Fibroblast of skin of scalp (primary cell): ENCODE measurements at regions not wholly inside any gene's neighbourhood (a gene's known extent, or its start where the extent isn't known, plus 50 kb on each side); places are given as distances from the start of the nearest gene placed in this dataset.
"Not testable (repeated sequence)": the region's sequence is repeated elsewhere in the genome, so short reads cannot be mapped to it uniquely, and the experiment has no call there.

Source experiments
- DNase-seq: peaks from one replicate; pipeline ENCODE4 v3.0.0-alpha.2; 2013

DNA sequence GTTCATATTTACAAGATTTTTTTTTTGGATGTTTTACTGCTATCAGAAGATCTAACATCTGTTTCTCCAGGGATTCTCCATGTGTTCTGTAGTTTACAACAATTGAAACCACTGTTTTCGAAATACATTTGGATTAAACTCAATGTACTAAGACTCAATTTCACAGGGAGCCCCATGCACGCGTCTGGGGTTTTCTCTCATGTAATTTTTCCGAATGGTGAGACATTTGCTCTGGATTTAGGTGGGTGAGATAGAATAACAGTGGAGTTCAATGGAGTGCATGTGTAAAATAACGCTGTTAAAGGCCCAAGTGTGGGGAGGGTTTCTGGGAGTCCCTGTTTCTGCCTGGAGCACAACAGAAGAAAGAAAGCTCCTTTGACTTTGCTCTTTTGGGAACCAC is 330.3 kb downstream of the TSHZ3 start:
- no peak for DNase-seq

DNA sequence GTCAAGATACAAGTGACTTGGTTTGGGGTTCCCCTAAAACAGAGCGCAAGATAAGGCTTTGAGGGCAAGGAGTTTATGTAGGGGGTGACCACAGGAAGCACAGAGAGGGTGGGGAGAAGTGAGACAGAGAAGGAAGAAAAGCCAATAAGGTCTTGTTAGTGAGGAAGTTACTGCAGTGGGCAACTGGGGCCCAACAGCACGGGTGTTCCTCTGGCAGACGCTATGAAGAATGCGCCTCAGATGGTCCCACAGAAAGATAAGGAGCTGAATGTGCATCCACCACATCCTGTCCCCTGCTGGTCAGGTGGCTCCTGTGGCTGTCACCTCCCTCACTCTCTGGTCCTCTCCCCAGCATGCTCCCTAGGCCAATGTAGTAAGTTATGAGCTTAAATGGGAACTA is 333.5 kb downstream of the TSHZ3 start:
- no peak for DNase-seq

DNA sequence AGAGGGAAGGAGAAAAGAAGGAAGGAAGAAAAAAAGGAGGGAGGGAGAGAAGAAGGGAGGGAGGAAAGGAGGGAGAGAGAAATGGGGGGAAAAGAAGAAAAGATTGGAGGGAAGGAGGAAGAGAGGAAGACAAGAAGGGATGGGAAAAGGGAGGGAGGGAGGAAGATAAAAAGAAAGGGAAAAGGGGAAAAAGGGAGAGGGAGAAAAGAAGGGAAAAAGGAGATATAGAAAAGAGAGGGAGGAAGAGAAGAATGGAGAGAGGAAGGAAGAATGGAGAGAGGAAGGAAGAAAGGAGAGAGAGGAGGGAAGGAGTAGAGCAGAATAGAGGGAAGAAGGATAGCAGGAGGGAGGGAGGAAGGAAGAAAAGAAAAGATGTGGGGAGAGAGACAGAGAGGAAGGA is 334.6 kb downstream of the TSHZ3 start:
- no peak for DNase-seq

DNA sequence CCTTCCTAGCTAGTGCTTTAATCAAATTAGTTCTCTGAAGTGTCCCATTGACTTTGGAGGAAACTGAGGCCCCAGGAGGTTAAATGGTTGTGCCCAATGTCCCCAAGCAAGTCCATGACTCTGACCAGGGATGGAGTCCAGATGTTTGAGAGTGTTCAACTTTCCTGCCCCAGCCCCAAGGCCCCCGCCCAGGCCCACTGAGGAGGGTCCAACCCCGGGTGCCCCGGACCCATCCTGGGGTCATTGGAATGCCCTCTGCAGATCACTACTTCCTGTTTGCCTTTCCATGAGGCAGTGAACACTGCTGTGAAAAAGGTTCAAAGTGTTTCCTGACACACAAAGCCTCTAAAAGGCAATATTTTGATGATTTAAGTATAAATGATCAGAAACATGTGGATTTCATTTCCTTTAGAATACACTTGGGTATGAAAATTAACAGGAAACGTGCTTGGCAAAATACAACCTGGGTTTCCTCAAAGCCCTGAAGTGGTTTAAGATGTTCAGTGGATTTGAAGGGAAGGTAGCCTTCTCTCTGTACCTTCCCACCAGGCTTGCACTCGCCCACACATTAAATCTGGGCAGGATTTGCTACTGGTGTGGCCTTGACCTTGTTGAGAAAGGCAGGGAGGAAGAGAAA is 335.7 kb downstream of the TSHZ3 start:
- DNase-seq, result no peak

DNA sequence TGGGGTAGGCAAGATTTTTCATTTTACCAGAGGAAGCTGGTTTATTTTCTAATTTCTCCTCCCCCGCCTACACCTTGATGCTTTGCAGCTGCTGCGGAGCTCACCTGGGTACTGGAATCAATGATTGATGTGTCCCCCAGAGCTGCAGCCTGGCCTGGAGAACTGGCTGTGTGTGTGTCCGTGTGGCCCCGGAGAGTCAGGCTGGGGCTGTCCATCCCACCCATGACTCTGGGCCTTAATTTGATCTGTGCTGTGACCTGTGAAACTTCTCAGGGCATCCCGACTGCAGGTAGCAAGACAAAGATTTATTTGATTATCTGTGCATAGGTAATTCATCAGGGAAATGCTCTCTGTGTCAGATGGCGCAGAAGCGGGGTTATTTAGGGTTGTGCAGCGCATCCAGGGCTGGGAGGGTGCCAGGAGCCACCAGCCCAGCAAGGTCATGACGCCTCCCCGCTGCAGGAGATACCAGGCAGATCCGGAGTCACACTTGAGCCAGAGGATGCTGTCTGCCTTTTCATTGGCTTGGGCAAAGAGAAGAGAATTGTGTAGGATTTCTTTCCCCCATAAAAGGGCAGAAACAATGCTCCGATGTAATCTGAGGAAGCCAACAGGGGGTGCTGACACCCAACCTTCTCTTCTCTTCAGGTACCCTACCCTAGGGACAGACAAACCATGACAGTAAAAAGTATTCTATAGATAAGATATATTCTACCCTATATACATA is 346.6 kb downstream of the TSHZ3 start:
- no peak for DNase-seq

DNA sequence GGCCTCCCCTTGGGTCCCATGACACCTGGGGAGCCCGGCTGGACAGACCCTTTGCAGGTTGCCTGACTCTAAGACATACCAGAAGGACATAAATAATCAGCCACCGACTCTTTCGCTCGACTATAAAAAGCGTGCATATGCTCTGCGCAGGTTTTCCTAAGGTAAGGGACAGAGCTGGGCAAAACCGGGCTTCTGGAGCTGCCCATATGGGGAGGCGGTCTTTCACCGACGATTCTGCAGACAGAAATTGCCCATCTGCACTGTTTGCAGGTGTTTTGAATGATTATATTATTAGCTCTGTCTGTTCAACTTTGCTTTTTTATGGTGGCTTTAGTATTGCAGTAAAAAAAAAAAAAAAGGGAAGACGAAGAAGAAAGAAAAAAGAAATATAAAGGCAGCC is 347.2 kb downstream of the TSHZ3 start:
- DNase-seq, result no peak

DNA sequence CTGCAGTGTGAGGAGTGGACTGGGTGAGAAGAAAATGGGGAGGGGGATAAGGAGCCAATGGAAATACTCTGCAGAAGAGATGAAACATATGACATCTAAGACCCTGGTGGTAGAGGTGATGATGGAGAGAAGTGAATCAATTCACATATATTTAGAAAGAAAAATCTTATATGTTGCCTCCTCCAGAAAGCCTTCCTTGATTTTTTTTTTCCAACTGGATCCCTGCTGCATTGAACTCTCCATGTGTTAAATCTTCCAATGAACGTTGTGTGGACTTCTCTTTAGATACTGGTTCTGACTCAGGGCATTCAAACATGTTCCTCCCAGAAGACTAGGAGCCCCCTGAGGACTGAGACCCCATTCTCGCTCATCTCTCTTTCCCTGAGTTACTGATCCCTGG is 348.3 kb downstream of the TSHZ3 start:
- no peak for DNase-seq

DNA sequence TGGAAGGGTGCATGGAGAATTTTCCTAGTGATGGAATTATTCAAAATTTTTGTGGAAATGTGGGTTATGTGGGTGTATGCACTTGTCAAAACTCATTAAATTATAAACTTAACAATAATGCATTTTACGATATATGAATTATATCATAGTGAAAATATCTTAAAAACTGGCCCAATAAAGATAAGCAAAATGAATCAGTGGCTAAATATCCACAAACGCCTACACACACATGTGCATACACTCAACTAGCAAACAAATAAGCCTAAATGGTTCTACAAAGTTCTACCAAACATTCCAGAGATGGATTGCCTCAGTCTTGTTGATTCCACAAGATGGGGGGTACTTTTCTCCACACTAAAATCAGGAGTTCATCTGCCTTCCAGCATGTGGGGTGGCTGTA is 349.5 kb downstream of the TSHZ3 start:
- no peak for DNase-seq

DNA sequence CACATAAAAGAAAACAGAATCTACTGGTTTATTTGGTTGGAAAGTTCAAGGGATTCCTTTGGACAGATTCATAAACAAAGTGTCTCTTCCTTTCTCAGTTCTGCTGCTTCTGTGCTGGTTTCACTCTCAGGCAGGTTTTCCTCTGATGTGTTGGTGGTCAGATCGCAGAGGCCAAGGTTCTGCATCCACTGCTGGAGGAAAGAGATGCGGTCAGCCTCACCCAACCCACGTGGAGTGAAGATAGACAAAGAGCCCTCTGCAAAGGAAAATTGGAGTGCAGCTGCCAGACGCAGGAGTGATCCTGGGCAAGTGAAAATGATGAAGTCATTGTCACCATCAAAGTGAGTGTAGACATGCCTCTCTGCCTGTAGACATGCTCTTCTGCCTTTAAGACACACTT is 352.0 kb downstream of the TSHZ3 start:
- DNase-seq, result no peak

DNA sequence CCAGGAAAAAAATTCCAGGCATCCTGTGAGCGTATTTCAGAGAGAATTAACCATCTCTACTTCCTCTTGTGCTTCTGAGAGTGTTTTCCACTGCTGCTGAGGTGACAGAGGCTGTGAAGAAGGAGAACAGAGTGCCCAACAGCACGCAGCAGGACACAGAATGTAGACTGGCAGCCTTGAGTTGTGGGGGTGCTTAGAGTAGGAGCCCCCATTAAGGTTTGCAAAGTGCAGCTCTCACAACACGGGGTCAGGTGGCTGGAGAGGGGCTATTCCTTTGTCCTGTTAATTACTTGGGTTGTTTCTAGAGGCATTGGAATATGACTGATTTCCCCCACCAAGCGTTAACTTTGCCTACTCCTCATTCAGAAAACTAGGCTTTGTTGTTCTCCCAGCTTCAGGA is 370.6 kb downstream of the TSHZ3 start:
- no peak for DNase-seq

DNA sequence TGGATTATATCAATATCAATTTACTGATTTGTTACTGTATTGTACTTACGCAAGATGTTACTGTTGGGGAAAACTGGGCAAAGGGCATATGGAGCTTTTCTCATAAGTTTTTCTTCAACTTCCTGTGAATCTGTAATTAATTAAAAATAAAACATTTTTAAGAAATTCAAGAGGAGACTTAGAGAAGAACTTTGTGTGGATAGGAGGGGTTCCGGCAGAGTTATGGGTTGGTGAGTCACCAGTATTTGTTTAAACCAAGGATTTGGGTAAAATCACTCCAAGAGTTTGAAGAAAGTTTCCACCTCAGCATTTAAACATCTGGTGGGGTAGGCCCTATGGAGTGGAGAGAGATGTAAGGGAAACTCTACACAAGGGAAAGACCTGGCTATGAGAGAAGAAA is 379.6 kb downstream of the TSHZ3 start:
- DNase-seq, result peak; percentile 42

DNA sequence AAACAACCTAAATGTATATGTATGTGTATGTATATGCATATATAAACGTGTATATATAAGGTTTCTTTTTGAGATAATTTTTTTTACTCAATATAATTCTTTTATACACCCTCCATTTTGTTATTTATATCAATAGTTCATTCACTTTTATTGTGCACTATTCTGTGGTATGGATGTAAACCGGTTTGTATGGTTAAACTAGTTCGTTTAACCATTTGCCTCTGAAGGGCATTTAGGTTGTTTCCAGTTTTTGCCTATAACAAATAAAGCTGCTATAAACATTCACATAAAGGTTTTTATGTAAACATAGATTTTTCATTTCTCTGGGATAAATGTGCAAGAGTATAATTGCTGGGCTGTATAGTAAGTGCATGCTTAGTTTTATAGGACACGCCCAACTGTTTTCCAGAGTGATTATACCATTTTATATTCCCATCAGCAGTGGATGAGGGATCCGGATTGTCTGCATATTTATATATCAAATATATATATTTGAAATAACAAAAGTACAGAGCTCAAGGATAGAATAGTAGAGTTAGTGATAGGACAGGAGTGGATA is 380.3 kb downstream of the TSHZ3 start:
- no peak for DNase-seq

DNA sequence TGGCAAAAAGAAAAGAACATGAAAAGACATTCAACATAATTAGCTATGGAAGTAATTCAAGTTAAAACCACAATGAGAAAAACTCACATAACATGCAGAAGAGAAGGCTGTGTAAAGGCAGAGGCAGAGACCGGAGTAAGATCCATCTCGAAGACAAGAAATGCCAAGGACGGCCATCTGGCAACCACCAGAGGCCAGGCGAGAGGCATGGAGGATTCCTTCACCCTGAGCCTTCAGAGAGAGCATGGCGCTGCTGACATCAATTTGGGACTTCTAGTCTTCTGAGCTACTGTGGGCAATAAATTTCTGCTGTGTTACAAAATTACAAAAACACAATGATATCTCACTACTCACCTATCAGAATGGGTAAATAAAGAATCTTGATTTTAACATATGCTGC is 381.0 kb downstream of the TSHZ3 start:
- peak; percentile 5 for DNase-seq

DNA sequence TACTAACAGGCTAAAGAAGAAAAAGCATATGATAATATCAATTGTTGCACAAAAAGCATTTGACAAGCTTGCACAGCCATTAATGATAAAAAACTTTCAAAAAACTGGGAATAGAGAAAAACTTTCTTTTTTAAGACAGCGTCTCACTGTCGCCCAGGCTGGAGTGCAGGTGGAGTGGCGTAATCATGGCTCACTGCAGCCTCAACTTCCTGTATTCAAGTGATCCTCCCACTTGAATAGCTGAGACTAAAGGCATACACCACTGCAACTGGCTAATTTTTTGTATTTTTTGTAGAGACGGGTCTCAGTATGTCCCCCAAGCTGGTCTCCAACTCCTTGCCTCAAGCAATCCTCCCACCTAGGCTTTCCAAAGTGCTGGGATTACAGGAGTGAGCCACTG is 382.8 kb downstream of the TSHZ3 start:
- no peak for DNase-seq

DNA sequence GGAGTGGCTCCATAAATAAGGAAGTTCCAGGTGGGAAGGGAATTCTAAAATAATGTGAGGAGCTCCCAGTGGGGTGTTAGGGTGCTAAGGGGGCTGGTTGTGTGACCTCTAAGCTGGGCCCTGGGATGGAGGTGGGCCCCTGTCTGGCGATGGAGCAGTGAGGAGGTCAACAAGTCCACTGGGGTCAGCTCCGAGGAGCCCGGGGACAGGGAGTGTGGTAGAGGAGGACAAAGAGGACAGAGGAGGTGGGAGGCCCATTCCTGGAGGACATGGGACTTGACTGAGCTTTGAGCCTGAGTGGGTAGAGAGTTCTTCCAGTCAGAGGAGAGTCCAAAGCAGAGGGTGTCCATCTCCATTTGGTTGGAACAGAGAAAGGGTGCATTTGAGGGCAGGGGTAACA is 390.2 kb downstream of the TSHZ3 start:
- no peak for DNase-seq

DNA sequence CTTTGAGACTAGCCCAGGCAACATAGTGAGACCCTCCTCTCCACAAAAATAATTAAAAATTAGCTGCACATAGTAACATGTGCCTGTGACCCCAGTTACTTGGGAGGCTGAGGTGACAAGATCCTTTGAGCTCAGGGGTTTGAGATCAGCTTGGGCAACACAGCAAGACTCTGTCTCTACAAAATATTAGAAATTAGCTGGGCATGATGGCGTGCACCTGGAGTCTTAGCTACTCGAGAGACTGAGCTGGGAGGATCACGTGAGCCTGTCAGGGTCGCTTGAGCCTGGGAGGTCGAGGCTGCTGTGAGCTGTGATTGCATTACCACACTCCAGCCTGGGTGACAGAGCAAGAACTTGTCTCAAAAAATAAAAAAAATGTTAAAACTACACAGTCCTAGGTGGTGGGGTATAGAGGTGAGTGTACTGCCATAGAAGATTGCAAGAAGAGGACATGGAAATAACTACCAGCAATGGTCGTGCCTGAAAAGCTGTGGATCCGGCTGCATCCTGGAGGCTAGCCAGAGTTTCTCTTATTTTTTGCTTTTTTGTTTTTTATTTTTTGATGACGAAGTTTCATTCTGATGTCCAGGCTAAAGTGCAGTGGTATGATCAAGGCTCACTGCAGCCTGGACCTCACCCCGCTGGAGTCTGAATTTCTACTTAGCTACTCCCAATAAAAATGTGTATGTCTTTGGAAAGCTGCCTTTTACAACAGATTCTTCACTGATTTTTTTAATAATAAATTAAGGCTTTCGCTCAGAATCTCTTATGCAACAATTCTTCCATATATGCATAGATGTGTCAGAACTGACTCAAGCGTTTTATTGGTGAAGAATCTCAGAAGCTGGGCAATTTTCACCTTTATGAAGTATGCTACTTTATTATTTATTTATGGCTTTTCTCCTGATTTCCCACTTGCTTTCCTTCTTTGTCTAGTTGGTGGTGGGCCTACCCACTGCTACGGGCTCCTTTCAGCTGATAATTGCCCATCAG is 393.8 kb downstream of the TSHZ3 start:
- no peak for DNase-seq

DNA sequence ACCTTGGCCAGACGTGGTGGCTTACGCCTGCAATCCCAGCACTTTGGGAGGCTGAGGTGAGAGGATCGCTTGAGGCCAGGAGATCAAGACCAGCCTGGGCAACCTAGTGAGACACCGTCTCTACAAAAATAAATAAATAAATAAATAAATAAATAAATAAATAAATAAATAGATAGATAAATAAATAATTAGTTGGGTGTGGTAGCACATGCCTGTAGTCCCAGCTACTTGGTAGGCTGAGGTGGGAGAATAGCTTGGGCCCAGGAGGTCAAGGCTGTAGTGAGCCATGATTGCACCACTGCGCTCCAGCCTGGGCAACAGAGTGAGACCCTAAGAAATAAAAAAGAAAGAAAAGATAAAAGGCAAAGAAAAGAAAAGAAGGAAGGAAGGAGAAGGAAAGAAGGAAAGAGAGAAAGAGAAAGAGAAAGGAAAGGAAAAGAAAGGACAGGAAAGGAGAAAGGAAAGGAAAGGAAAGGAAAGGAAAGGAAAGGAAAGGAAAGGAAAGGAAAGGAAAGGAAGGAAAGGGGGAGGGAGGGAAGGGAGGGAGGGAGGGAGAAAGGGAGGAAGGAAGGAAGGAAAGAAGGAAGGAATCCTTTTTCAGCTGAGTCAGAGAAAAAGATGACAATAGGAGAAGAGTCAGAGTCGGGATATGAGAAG is 404.8 kb downstream of the TSHZ3 start:
- DNase-seq, result not testable (repeated sequence)

DNA sequence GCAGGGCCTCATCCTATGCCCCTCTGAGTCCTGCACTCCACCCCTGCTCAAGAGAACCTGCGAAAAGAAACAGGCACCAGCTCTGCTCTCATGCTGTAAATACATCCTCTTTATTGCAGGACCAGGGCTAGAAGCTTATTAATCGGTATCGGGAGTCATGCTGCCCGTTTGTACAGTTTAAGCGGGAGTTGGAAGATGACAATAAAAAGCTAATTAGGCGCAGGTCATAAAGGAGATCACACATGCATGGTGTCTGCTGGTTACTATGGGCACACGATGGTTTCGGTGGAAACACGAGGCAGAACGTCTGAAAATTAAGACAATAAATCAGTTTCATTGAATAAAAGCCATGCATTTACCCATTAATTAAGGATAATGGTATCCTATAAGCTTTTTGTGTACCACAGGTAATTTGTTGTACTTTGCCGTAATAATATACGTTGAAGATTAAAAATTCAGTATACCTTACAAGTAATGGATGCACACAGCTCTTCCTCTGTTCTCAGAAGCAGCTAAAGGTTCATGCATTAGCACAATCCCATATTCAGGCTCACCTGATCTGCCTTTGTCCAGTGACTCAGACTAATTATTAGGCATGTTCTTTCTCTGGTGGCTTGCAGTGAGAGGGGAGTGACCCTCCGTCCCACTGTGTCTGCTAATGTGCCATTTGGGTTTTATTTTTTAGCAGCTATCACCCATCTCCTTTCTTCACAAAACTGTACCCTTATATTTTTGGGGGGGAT is 406.0 kb downstream of the TSHZ3 start:
- DNase-seq, result no peak

DNA sequence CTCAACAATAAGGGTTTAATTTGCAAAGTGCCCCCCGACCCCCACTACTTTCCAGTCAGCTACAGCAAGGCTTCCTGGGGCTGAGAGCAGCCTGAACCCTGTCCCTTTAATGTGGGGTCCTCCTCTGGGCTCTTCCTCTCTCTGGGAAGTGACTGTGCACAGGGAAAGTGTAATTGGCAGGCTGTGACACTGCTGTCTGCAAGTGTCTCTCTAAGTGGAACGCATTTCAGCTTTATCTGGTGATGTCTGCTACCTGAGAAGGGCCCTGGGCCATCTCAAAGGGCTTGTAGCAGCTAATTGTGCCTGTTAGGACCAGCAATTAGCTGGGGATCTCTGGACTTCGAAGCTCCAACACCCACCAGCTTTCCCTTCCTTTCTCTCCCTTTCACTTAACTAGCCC is 406.6 kb downstream of the TSHZ3 start:
- DNase-seq, result no peak

DNA sequence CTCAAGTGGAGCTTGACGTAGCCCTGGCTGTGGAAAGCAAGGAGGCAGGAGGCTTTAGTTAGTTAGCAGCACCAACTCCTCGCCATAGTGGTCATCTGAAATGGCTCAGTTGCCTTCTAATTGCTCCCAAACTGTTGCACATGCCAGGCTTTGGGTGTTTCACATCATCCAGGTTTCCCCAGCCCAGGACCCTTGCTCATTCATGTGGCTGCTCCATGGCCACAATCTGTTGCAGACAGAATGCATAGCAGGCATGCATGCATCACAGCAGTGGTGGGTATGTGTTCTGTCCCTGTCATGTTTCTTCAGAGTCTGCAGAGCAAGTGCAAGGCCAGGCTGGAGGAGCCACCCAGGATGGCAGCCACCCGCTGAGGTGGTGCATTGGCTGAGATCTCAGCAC is 407.6 kb downstream of the TSHZ3 start:
- no peak for DNase-seq

DNA sequence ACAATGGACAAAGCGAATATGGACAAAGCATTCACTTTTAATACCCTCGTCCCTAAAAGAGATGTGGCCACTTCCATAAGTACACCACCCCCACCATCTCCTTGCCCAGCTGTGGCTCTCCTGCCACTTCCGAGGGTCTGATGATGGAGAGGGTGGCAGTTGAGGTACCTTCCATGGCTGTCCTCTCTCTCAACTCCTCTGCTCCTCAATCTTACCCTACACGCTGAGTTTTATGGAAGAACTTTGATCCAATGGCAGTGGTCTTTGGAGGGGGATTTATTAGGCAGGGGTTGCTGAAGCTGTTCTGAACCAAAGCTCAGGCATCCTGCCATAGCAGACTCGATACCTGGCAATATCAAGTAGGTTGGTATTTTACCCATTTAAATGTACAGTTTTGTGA is 413.0 kb downstream of the TSHZ3 start:
- no peak for DNase-seq

DNA sequence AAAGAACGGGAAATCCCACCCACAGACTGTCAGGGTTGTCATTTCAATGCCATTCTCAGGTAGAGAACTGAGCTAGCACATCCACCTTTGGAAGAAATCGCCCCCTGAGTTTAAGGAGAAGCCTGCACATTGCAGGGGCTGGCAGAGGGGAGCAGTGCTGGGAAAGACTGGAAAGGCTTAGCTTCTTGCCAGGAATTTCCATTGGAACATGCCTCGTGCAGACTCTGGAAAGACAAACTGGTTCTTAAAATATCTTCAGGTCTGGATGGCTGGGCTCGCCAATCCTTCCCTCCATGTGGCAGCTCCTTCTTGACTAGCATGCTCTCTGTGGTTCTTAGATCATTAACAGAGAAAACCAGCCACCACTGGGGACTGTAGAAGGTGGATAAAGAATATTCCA is 414.1 kb downstream of the TSHZ3 start:
- no peak for DNase-seq
